ENCODE measurements at regions not wholly inside any gene's neighbourhood (a gene's known extent, or its start where the extent isn't known, plus 50 kb on each side); places are given as distances from the start of the nearest gene placed in this dataset.

GRCh38 chr15:39468828-39469227 is 112.1 kb upstream of the THBS1 start:
- TF ChIP-seq, protein P1, sequence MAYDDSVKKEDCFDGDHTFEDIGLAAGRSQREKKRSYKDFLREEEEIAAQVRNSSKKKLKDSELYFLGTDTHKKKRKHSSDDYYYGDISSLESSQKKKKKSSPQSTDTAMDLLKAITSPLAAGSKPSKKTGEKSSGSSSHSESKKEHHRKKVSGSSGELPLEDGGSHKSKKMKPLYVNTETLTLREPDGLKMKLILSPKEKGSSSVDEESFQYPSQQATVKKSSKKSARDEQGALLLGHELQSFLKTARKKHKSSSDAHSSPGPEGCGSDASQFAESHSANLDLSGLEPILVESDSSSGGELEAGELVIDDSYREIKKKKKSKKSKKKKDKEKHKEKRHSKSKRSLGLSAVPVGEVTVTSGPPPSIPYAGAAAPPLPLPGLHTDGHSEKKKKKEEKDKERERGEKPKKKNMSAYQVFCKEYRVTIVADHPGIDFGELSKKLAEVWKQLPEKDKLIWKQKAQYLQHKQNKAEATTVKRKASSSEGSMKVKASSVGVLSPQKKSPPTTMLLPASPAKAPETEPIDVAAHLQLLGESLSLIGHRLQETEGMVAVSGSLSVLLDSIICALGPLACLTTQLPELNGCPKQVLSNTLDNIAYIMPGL (CRISPR knock-in tag; IDR thresholded peaks at IDR 0.05; ENCODE audit: borderline replicate concordance), result no peak
- TF ChIP-seq HDAC2 (IDR thresholded peaks at IDR 0.05) (no peak), CHD2 (IDR thresholded peaks at IDR 0.05; ENCODE audit: low read length, partially characterized antibody) (no peak)
- TF ChIP-seq, protein P2, sequence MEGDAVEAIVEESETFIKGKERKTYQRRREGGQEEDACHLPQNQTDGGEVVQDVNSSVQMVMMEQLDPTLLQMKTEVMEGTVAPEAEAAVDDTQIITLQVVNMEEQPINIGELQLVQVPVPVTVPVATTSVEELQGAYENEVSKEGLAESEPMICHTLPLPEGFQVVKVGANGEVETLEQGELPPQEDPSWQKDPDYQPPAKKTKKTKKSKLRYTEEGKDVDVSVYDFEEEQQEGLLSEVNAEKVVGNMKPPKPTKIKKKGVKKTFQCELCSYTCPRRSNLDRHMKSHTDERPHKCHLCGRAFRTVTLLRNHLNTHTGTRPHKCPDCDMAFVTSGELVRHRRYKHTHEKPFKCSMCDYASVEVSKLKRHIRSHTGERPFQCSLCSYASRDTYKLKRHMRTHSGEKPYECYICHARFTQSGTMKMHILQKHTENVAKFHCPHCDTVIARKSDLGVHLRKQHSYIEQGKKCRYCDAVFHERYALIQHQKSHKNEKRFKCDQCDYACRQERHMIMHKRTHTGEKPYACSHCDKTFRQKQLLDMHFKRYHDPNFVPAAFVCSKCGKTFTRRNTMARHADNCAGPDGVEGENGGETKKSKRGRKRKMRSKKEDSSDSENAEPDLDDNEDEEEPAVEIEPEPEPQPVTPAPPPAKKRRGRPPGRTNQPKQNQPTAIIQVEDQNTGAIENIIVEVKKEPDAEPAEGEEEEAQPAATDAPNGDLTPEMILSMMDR (IDR thresholded peaks at IDR 0.05), result no peak

Measured in A549 (cell line).